GM20000 (cell line): ENCODE measurements at regions not wholly inside any gene's neighbourhood (a gene's known extent, or its start where the extent isn't known, plus 50 kb on each side); places are given as distances from the start of the nearest gene placed in this dataset.
"Not testable (repeated sequence)": the region's sequence is repeated elsewhere in the genome, so short reads cannot be mapped to it uniquely, and the experiment has no call there.

Experiments
- DNase-seq: peaks from one replicate; pipeline ENCODE4 v3.0.0; 2012; ENCODE audit warnings: low spot score
- CTCF ChIP-seq: IDR thresholded peaks from 2 replicates; pipeline ENCODE4 v1.5.1; 2012; ENCODE audit warnings: mild to moderate bottlenecking, control low read depth; ENCODE audit errors: extremely low read depth, missing control alignments

- no peak for DNase-seq
- TF ChIP-seq CTCF, result no peak
Measured at GRCh38 chr17:72462407-72462806, 341.6 kb downstream of the SOX9 start.

GRCh38 chr17:72462814-72463213 is 342.0 kb downstream of the SOX9 start:
- TF ChIP-seq CTCF, result no peak
- DNase-seq, result no peak

GRCh38 chr17:72463287-72464102 is 342.7 kb downstream of the SOX9 start:
- TF ChIP-seq CTCF, result no peak
- DNase-seq, result no peak

GRCh38 chr17:72464221-72464620 is 343.4 kb downstream of the SOX9 start:
- DNase-seq, result not testable (repeated sequence)

GRCh38 chr17:72465191-72466024 is 344.6 kb downstream of the SOX9 start:
- TF ChIP-seq CTCF, result no peak
- DNase-seq, result peak; percentile 52

- peak; percentile 61 for DNase-seq
- TF ChIP-seq CTCF, result no peak
Measured at GRCh38 chr17:72466199-72466598, 345.4 kb downstream of the SOX9 start.

GRCh38 chr17:72466606-72467005 is 345.8 kb downstream of the SOX9 start:
- no peak for TF ChIP-seq CTCF
- DNase-seq, result no peak
